ENCODE measurements at regions not wholly inside any gene's neighbourhood (a gene's known extent, or its start where the extent isn't known, plus 50 kb on each side); places are given as distances from the start of the nearest gene placed in this dataset.

- Histone ChIP-seq H3K36me3 (ENCODE audit: control insufficient read depth, insufficient read depth, low read length) (no peaks in the 10 kb centered on the region), H3K9ac (ENCODE audit: low read length) (no peak overlapping the region), H3K27me3 (ENCODE audit: control insufficient read depth, insufficient read depth, low read length) (peaks cover 14% of the 10 kb centered on the region; the same call in 1 of the 2 replicates), H3K27ac (ENCODE audit: low read depth, low read length) (no peak overlapping the region), H3K4me3 (ENCODE audit: low read depth, low read length) (no peak overlapping the region), H3K4me1 (ENCODE audit: control insufficient read depth, insufficient read depth, low read length) (peaks cover 22% of the 10 kb centered on the region), H3K9me3 (ENCODE audit: control insufficient read depth, insufficient read depth, low read depth, low read length) (no peaks in the 10 kb centered on the region)
Observed at GRCh38 chr17:73753751-73754496, 109.7 kb upstream of the SDK2 start.

- Histone ChIP-seq H3K9me3 (ENCODE audit: control insufficient read depth, insufficient read depth, low read depth, low read length) (no peaks in the 10 kb centered on the region), H3K27ac (ENCODE audit: low read depth, low read length) (no peak overlapping the region), H3K36me3 (ENCODE audit: control insufficient read depth, insufficient read depth, low read length) (no peaks in the 10 kb centered on the region), H3K27me3 (ENCODE audit: control insufficient read depth, insufficient read depth, low read length) (peaks cover 18% of the 10 kb centered on the region; the same call in 1 of the 2 replicates), H3K4me1 (ENCODE audit: control insufficient read depth, insufficient read depth, low read length) (peaks cover 31% of the 10 kb centered on the region), H3K4me3 (ENCODE audit: low read depth, low read length) (no peak overlapping the region), H3K9ac (ENCODE audit: low read length) (no peak overlapping the region)
Observed at GRCh38 chr17:73754886-73755400, 110.7 kb upstream of the SDK2 start.

GRCh38 chr17:73757420-73757819 is 113.2 kb upstream of the SDK2 start:
- Histone ChIP-seq H3K27ac (ENCODE audit: low read depth, low read length) (no peak overlapping the region), H3K27me3 (ENCODE audit: control insufficient read depth, insufficient read depth, low read length) (peaks cover 18% of the 10 kb centered on the region; the same call in 1 of the 2 replicates), H3K9ac (ENCODE audit: low read length) (no peak overlapping the region), H3K9me3 (ENCODE audit: control insufficient read depth, insufficient read depth, low read depth, low read length) (no peaks in the 10 kb centered on the region), H3K4me1 (ENCODE audit: control insufficient read depth, insufficient read depth, low read length) (peaks cover 24% of the 10 kb centered on the region), H3K36me3 (ENCODE audit: control insufficient read depth, insufficient read depth, low read length) (no peaks in the 10 kb centered on the region), H3K4me3 (ENCODE audit: low read depth, low read length) (no peak overlapping the region)

- Histone ChIP-seq H3K9ac (ENCODE audit: low read length) (no peak overlapping the region), H3K4me3 (ENCODE audit: low read depth, low read length) (no peak overlapping the region), H3K4me1 (ENCODE audit: control insufficient read depth, insufficient read depth, low read length) (peaks cover 19% of the 10 kb centered on the region), H3K27me3 (ENCODE audit: control insufficient read depth, insufficient read depth, low read length) (peaks cover 18% of the 10 kb centered on the region; the same call in 1 of the 2 replicates), H3K9me3 (ENCODE audit: control insufficient read depth, insufficient read depth, low read depth, low read length) (no peaks in the 10 kb centered on the region), H3K36me3 (ENCODE audit: control insufficient read depth, insufficient read depth, low read length) (no peaks in the 10 kb centered on the region), H3K27ac (ENCODE audit: low read depth, low read length) (no peak overlapping the region)
Observed at GRCh38 chr17:73758245-73758644, 114.0 kb upstream of the SDK2 start.

- Histone ChIP-seq H3K4me1 (ENCODE audit: control insufficient read depth, insufficient read depth, low read length) (peaks cover 15% of the 10 kb centered on the region), H3K9ac (ENCODE audit: low read length) (no peak overlapping the region), H3K27ac (ENCODE audit: low read depth, low read length) (no peak overlapping the region), H3K9me3 (ENCODE audit: control insufficient read depth, insufficient read depth, low read depth, low read length) (no peaks in the 10 kb centered on the region), H3K27me3 (ENCODE audit: control insufficient read depth, insufficient read depth, low read length) (peaks cover 18% of the 10 kb centered on the region; the same call in 1 of the 2 replicates), H3K4me3 (ENCODE audit: low read depth, low read length) (no peak overlapping the region), H3K36me3 (ENCODE audit: control insufficient read depth, insufficient read depth, low read length) (no peaks in the 10 kb centered on the region)
Observed at GRCh38 chr17:73759324-73759723, 115.1 kb upstream of the SDK2 start.

- H3K36me3 ChIP-seq (ENCODE audit: control insufficient read depth, insufficient read depth, low read length) = no peaks in the 10 kb centered on the region
- H3K27me3 ChIP-seq (ENCODE audit: control insufficient read depth, insufficient read depth, low read length) = peaks cover 18% of the 10 kb centered on the region; the same call in 1 of the 2 replicates
- peaks cover 15% of the 10 kb centered on the region for H3K4me1 ChIP-seq (ENCODE audit: control insufficient read depth, insufficient read depth, low read length)
- no peak overlapping the region for H3K9ac ChIP-seq (ENCODE audit: low read length)
- no peak overlapping the region for H3K27ac ChIP-seq (ENCODE audit: low read depth, low read length)
- no peaks in the 10 kb centered on the region for H3K9me3 ChIP-seq (ENCODE audit: control insufficient read depth, insufficient read depth, low read depth, low read length)
- H3K4me3 ChIP-seq (ENCODE audit: low read depth, low read length) = no peak overlapping the region
Observed at GRCh38 chr17:73759734-73760438, 115.6 kb upstream of the SDK2 start.

- H3K4me1 ChIP-seq (ENCODE audit: control insufficient read depth, insufficient read depth, low read length) = peaks cover 15% of the 10 kb centered on the region
- H3K9ac ChIP-seq (ENCODE audit: low read length) = no peak overlapping the region
- no peaks in the 10 kb centered on the region for H3K9me3 ChIP-seq (ENCODE audit: control insufficient read depth, insufficient read depth, low read depth, low read length)
- H3K4me3 ChIP-seq (ENCODE audit: low read depth, low read length) = no peak overlapping the region
- H3K36me3 ChIP-seq (ENCODE audit: control insufficient read depth, insufficient read depth, low read length) = no peaks in the 10 kb centered on the region
- peaks cover 13% of the 10 kb centered on the region; the same call in 1 of the 2 replicates for H3K27me3 ChIP-seq (ENCODE audit: control insufficient read depth, insufficient read depth, low read length)
- no peak overlapping the region for H3K27ac ChIP-seq (ENCODE audit: low read depth, low read length)
Observed at GRCh38 chr17:73760439-73760758, 116.2 kb upstream of the SDK2 start.

- Histone ChIP-seq H3K36me3 (ENCODE audit: control insufficient read depth, insufficient read depth, low read length) (no peaks in the 10 kb centered on the region), H3K27me3 (ENCODE audit: control insufficient read depth, insufficient read depth, low read length) (no peaks in the 10 kb centered on the region; the same call in 1 of the 2 replicates), H3K9ac (ENCODE audit: low read length) (no peak overlapping the region), H3K27ac (ENCODE audit: low read depth, low read length) (no peak overlapping the region), H3K4me3 (ENCODE audit: low read depth, low read length) (no peak overlapping the region), H3K9me3 (ENCODE audit: control insufficient read depth, insufficient read depth, low read depth, low read length) (no peaks in the 10 kb centered on the region), H3K4me1 (ENCODE audit: control insufficient read depth, insufficient read depth, low read length) (no peaks in the 10 kb centered on the region; the same call in 1 of the 2 replicates)
Observed at GRCh38 chr17:73765824-73766563, 121.7 kb upstream of the SDK2 start.

GRCh38 chr17:73767696-73768095 is 123.5 kb upstream of the SDK2 start:
- Histone ChIP-seq H3K4me1 (ENCODE audit: control insufficient read depth, insufficient read depth, low read length) (no peaks in the 10 kb centered on the region; the same call in 1 of the 2 replicates), H3K9ac (ENCODE audit: low read length) (no peak overlapping the region), H3K27ac (ENCODE audit: low read depth, low read length) (no peak overlapping the region), H3K9me3 (ENCODE audit: control insufficient read depth, insufficient read depth, low read depth, low read length) (no peaks in the 10 kb centered on the region), H3K27me3 (ENCODE audit: control insufficient read depth, insufficient read depth, low read length) (no peaks in the 10 kb centered on the region; the same call in 1 of the 2 replicates), H3K4me3 (ENCODE audit: low read depth, low read length) (no peak overlapping the region), H3K36me3 (ENCODE audit: control insufficient read depth, insufficient read depth, low read length) (no peaks in the 10 kb centered on the region)

- Histone ChIP-seq H3K4me3 (ENCODE audit: low read depth, low read length) (no peak overlapping the region), H3K36me3 (ENCODE audit: control insufficient read depth, insufficient read depth, low read length) (no peaks in the 10 kb centered on the region), H3K4me1 (ENCODE audit: control insufficient read depth, insufficient read depth, low read length) (no peaks in the 10 kb centered on the region; the same call in 1 of the 2 replicates), H3K9ac (ENCODE audit: low read length) (no peak overlapping the region), H3K27ac (ENCODE audit: low read depth, low read length) (no peak overlapping the region), H3K27me3 (ENCODE audit: control insufficient read depth, insufficient read depth, low read length) (no peaks in the 10 kb centered on the region; the same call in 1 of the 2 replicates), H3K9me3 (ENCODE audit: control insufficient read depth, insufficient read depth, low read depth, low read length) (no peaks in the 10 kb centered on the region)
Observed at GRCh38 chr17:73768691-73769090, 124.4 kb upstream of the SDK2 start.
